NCI-H2171 treated with DMSO at 0.1 percent for 48 hours (cell line): ENCODE measurements at regions not wholly inside any gene's neighbourhood (a gene's known extent, or its start where the extent isn't known, plus 50 kb on each side); places are given as distances from the start of the nearest gene placed in this dataset.
"Not testable (repeated sequence)": the region's sequence is repeated elsewhere in the genome, so short reads cannot be mapped to it uniquely, and the experiment has no call there.

ENCODE experiments used
- DNase-seq: peaks from one replicate; lab custom pipeline; 2025; lab: John Stamatoyannopoulos, UW

DNA sequence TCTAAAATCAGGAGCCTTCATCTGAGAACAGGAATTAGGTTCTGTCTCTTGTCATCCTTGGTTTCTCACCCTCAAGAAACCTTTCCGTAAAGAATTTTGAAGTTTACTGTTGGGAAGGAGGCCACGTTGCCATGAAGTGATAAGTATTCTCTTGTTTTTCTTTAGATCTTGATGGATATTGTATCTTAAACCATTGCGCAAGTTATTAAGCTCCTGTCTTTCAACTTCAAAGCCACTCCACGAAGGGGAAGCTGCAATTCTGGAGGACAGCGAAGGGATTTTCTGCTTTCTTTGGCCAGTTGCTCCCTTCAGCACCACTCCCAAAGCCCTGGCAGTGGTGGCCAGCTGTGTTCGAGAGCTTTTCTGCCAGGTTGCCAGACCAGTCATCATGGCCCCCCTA lies 198.1 kb upstream of the EXOC2 start:
- DNase-seq, result no peak

DNA sequence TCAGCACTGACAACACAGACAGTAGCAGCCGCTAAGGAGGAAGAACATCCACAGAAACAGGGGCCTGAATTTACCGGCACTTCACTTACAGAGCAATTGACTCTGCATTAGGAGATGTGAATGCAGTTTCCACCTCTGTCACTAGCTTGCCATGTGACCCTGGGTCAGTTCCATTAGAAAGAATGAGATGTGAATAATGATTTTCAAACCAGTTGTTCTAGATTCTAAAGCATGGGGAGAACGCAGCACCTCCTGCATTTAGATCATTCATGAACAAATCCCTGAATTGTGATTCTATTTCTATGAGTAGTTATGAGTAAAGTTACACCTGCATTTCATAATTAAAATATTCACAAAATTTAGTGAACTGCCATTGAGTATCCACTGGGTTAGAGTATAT lies 197.3 kb upstream of the EXOC2 start:
- no peak for DNase-seq

DNA sequence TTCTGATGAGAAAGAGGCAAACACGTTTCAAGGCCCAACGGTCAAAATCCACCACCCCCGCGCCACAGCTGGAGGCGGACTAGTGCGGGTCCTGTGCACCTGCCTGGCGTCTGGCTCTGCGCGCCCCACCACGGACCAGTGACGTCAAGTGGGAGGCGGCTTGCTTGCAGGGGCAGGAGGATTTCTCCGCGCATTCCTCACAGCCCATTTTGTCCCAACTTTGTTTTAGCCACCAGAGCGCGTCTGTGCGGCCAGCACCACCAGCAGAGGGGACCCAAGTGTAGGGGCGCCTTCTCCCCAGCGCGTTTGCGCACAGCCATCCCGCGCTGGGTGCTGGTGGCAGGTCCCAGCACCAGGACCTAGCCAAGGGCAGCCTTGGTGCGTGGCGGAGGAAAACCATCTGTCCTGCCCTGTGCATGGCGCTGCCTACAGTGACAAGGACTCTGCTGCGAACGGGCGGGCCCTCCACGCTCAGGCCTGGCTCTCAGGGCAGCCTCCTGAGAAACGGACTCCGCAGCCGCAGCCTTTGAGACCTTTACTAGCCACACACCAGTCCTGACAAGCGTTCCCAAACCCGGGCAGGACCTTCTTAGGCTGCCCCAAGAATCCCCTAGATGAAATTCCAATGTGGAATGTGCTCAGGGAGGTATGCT lies 194.8 kb upstream of the EXOC2 start:
- DNase-seq, result no peak

DNA sequence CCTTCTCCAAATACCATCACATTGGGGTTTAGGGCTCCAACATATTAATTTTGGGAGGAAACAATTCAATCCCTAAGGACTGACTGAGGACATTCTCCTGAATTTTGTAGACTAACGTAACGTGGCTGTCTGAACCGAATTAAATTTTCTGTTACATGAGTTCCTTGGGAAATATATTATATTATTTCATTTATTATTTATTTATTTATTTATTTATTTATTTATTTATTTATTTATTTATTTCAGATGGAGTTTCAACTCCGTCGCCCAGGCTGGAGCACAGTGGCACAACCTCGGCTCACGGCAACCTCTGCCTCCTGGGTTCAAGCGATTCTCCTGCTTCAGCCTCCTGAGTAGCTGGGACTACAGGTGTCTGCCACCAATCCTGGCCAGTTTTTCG lies 193.2 kb upstream of the EXOC2 start:
- DNase-seq, result not testable (repeated sequence)

DNA sequence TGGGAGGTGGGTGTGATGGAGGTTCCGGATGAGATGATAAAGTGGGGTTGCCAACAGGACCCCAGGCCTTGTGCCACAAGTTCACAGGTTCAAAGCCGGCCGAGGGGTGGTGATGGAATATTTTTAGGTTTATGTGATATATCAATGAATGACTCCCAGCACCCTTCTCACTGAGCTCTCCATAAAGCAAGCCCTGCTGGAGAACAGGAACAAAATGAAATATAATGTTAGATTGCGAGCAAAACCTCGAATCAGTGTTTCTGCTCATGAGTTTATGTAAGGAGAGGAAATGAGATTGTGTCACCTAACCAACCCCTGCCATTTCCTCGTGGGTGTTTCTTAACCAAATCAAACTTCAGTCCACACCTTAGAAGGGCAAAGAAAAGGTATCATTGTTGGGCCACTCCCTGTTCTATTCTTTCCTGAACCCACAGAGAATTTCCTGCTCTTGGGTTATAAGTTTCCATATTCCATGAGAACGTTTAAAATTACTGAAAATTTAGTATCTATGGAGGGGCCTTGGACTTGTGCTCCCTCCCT lies 192.2 kb upstream of the EXOC2 start:
- DNase-seq, result no peak

DNA sequence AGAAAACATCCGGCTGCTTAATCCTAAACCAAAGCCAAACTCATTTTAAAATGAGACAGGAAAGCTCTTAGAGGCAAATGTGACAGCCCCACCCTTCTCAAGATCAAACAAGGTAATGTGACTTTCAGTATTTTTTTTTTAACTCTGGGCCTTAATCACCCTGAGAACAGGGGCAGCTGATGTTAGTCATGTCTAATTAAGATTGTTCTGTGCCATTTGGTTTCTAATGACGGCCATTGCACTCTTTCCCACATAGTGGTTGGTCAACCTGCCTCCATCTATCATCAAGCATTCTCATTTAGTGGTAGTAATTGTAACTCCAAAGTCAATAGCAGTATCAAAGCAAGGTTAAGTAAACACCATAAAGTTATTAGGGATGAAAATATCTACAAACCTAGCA lies 191.6 kb upstream of the EXOC2 start:
- no peak for DNase-seq

DNA sequence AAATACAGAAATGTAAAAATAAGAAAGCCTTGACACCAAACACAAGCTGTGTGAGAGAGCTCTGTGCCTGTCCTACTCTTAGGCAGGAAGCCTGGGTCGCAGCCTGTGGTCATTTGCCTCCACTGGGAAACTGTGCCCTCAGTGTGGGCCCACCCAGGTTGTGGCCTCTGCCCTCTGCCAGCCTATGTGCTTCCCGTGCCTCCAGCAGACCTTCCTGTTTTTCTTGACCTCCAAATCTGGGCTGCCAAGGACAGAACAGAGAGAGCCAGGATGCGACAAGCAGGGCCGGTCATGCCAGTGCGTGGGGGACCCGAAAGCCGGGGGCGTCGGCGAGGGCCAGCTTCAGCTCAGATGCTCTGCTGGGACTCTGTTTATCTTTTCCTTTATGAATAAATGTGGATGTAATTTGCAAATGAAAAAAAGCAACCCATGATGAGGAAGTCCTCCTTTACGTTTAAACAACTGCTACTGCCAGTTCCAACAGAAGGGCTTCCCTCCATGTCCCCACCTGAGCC lies 189.2 kb upstream of the EXOC2 start:
- DNase-seq, result no peak

DNA sequence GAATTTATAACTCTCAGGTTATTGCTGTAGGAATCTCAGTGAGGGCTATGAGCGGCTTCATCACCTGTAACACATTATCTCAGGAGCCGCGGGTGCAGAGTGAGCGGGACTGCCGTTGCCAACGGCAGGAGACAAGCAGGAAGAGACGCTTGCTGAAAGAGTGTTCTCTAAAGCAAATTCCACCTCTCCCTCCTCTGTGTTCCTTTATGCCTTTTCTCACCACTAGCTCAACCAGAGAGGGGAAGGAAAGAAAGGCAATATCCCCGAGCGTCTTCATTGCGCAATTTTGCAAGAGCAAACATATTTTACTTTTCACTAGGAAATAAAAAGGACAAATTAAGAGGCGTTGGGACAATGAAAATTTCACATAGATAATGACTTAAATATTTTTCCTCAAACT lies 185.2 kb upstream of the EXOC2 start:
- DNase-seq, result no peak

DNA sequence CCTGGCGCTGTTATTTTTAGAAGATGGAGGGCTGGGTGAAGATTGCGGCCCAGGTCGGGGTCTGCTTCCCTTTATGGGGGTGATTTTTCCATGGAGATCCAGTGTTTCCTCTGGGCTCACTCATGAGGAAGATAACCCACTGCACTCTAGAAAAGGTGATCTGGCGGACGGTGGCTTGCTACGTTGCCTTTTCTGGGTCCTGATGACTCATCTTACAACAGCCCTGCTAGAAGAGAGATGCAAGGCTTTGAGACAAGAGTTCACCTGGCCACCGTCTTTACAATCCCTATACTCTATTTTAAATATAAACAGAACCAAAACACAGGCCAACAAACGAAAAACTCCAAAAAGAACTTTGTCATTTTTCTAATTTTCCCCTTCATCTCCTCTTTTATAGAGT lies 182.1 kb upstream of the EXOC2 start:
- no peak for DNase-seq

DNA sequence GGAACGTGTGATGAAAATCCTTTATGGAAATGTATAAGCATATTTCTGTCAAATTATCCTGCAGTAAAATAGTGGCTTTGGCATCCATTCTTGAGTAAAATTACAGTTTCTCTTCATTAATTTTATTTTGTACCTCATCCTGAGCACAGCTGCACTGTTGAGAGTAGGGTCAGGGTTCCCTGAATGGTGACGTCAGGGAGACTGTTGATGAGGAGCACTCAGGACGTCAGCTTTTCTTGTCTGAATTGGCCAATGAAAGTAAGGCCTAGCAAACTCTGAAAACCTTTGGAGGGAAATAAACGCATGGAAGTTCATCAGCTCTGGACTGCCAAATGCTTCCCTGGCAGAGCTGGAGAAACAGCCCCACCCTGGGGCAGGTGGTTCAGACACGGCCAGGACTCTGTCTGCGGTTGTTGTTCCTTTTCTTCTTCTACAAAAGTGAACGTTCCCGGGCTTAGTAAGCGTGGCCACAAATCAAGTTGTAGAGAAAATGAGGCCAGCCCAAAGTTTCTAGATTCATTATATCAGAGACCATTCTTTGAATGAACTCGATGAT lies 179.7 kb upstream of the EXOC2 start:
- DNase-seq, result no peak

DNA sequence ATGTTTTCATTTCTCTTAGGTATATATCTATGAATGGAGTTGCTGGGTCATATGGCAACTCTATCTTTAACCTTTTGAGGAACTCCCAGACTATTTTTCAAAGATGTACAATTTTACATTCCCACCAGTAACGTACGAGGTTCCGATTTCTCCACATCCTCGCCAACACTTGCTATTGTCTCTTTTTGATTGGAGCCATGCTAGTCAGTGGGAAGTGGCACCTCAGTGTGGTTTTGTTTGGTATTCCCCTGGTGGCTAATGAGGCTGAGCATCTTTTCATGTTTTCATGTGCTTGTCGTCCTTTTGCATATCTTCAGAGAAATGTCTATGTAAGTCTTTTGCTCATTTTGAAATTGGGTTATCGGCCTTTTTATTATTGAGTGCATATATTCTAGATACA lies 178.6 kb upstream of the EXOC2 start:
- no peak for DNase-seq

DNA sequence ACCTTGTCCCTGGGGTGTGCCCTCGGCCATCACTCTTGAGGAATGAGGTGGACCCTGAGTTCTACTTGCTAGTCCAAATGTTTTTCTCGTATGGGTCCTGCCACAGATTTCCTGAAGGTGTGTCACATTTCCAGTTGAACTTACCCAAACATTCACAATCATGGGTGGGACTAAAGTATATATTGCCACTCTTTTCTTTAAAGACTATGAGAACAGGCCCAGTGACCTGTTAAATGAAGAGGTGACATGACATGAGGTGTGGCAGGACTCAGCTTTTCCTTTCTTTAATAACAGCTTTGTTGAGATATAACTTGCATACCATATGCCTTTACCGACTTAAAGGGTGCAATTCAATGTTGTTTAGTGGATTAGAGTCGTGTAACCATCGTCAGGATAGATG lies 177.2 kb upstream of the EXOC2 start:
- no peak for DNase-seq

DNA sequence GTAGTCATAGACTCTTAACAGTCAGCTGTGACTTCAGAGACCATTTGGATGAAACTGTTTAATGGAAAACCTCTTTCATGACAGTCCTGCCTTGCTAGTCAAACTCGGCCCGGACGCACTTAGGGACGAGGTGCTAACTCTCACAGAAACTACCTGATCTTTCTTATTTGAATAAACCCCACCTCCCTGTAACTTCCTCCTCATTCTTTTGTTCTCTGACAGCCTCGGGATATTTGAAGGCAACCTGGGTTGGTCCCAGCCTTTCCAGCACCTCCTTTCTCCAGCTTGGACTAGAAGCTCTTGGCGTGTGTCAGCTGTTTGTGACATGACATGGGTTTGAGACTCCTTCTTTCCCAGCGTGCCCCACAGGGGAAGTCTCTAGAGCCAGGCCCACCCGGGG lies 175.3 kb upstream of the EXOC2 start:
- no peak for DNase-seq

DNA sequence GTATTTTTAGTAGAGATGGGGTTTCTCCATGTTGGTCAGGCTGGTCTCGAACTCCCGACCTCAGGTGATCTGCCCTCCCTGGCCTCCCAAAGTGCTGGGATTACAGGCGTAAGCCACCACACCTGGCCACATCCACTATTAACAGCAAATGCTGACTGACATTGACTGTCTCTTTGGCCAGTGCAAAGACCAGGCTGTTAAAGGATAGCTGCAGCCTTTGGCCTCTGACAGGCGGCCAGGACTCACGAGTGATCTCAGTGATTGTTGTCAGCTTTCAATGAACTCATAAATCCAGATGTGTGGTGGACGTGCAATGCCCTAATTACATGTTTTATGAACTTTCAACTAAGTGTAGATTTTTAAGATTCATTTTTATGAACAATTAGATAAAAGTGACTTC lies 174.4 kb upstream of the EXOC2 start:
- no peak for DNase-seq

DNA sequence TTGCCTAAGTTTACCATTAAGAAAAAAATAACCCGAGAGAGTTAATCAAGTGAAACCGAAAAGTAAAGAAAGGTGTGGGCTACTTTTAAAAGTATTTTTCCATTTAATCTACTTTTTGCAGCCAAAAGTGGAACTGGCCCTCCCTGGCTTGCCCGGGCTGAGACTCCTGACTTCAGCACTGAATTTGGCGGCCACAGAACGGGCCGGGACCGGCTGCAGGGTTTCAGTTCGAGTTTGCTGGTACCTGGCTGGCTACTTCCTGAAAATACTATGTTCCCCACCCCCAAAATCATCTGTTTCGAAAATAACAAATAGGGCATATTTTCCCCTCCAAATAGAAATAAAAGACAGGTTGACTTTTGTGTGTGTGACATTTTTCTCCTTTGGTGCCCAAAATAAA lies 173.4 kb upstream of the EXOC2 start:
- DNase-seq, result no peak

DNA sequence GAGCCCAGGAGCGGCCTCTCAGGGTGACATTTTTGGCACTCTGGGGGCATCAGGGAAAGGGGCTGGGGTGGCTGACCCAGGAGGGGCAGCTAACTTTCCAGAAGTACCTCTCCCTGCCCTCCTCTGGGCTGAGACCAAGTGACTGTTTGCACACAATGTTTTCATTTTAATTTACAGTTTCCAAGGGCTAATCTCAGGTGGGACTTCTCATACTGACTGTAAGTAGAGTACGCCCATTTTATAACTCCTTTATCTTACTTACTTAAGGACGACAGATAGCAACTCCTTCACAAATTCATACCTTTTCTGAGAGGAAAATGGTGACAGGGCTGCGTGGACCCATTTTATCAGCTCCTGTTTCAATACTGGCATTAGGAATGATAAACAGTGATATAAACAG lies 172.9 kb upstream of the EXOC2 start:
- DNase-seq, result no peak

DNA sequence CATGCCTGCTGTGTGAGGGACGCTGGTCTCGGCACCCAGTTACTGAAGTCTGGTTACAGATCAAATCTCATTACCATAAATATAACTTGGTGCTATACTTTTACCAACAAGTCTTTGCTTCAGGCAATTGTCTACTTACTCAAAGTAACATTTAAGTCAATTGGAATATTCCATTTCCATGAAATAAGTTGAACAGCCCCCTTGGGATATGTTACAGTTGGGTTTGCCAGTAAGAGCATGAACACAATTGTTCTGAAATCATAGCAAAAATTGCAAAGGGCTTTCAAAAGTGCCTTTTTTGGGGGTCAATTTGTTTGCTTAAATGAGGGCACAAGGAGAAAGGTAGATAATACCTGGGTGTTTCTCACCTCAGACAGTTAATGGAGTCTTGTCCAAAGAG lies 170.9 kb upstream of the EXOC2 start:
- DNase-seq, result no peak

DNA sequence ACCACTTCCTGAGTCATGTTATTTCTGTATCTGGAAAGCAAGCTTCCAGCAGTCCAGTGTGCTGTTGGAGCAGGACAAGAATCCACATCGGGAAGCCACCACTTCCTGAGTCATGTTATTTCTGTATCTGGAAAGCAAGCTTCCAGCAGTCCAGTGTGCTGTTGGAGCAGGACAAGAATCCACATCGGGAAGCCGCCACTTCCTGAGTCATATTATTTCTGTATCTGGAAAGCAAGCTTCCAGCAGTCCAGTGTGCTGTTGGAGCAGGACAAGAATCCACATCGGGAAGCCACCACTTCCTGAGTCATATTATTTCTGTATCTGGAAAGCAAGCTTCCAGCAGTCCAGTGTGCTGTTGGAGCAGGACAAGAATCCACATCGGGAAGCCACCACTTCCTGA lies 170.2 kb upstream of the EXOC2 start:
- DNase-seq, result not testable (repeated sequence)

DNA sequence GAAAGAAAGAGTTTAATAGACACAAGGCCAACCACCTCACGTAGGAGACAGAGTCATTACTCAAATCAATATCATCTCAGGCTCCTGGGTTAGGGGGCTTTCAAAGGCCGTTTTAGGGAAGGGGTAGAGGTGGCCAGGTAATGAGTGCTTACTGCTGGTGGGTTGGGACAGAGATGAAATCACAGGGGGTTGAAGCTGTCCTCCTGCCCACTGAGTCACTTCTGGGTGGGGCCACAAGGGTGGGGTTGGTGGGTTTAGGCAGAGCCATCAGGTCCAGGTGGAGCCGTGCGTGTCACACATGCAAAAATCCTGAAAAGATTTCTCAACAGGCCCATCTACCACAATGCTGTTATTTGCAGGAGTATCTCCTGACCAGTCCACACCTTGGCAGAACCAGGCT lies 167.0 kb upstream of the EXOC2 start:
- no peak for DNase-seq

DNA sequence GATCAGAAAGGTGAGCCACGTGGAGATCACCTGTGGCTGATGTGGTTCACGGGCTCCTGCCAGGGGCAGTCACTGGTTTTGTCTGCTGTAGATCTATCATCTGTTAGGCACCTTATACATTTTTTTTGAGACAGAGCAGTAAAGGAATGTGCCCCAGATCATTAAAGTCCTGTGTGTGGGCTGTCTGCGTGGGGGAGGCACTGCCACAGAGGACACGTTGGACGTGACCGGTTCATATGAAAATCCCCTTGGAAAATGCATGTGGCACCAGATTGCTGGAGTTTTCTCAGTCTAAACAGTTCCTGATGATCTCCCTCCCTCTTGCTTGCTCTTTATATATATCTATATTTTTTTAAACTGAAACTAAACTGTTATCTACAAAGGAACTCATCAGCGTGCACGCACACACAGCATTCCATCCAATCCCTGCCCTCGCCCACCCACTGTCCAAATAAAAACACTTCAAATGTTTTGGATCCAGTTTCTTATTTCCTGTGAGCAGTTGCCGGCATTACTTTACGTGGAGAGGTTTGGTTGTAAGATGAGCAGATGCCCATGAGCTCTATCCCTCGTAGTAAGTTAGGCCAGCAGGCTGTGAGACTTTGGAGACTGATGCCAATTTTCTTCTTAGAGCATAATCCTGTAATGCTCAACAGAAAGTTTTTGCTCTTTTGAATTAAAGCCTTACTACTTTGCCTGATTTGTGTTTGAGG lies 161.6 kb upstream of the EXOC2 start:
- no peak for DNase-seq

DNA sequence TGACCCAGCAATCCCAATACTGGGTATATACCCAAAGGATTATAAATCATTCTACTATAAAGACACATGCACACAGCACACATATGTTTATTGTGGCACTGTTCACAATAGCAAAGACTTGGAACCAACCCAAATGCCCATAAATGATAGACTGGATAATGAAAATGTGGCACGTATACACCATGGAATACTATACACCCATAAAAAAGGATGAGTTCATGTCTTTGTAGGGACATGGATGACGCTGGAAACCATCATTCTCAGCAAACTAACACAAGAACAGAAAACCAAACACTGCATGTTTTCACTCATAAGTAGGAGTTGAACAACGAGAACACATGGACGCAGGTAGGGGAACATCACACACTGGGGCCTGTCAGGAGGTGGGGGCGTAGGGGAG lies 159.3 kb upstream of the EXOC2 start:
- DNase-seq, result not testable (repeated sequence)

DNA sequence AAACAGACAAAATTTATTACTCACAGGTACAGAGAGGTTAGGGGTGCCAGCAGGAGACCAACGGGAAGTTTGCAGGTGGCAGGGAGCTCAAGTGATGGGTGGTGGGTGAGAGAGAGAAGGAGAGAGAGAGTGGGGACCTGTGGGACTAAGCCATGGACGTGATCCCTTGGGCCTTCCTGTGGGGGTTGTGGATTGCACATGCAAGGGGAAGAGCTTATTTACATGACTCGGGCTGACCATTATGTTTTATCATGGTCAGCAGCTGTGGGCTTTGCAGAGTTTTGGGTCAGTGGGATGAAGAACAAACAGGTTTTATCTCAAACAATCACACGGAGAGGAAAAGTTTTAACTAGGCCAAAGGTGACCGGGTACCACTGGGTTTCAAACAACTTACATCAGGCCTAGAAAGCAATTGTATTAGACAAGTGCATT lies 156.2 kb upstream of the EXOC2 start:
- DNase-seq, result no peak

DNA sequence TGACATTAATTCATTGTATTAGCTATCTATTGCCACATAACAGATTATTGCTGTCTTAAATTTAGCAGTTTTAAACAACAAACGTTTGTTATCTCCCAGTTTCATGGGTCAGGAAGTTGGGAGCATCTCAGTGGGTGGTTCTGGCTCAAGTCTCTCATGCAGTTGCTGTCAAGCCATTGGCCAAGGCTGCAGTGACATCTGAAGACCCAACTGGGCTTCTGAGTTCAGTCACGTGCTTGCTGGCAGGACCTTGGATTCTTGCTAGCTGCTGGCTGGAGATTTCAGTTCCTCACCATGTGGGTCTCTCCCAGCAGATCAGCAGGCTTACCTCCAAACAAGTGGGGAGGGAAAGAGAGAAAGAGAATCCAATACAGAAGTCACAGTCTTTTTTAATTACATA lies 152.6 kb upstream of the EXOC2 start:
- no peak for DNase-seq
